Osteocyte (in vitro differentiated cells): ENCODE measurements at regions not wholly inside any gene's neighbourhood (a gene's known extent, or its start where the extent isn't known, plus 50 kb on each side); places are given as distances from the start of the nearest gene placed in this dataset.

Experiments
- DNase-seq: peaks from one replicate; pipeline ENCODE4 v3.0.0; 2021; ENCODE audit warnings: mixed read lengths; ENCODE audit not compliant: unreplicated experiment; ENCODE audit errors: extremely low spot score
- H3K27ac Mint-ChIP-seq: one replicate; pipeline ENCODE4 v1.8.0; 2021; ENCODE audit warnings: mild to moderate bottlenecking, mixed read lengths; ENCODE audit not compliant: unreplicated experiment
- H3K27me3 Mint-ChIP-seq: one replicate; pipeline ENCODE4 v1.8.0; 2021; ENCODE audit warnings: mixed read lengths; ENCODE audit not compliant: unreplicated experiment
- H3K36me3 Mint-ChIP-seq: one replicate; pipeline ENCODE4 v1.8.0; 2021; ENCODE audit warnings: mixed read lengths; ENCODE audit not compliant: unreplicated experiment
- H3K4me1 Mint-ChIP-seq: one replicate; pipeline ENCODE4 v1.8.0; 2021; ENCODE audit warnings: mixed read lengths; ENCODE audit not compliant: unreplicated experiment
- H3K4me3 Mint-ChIP-seq: one replicate; pipeline ENCODE4 v1.8.0; 2021; ENCODE audit warnings: mild to moderate bottlenecking, moderate library complexity, mixed read lengths; ENCODE audit not compliant: unreplicated experiment
- H3K9me3 Mint-ChIP-seq: one replicate; pipeline ENCODE4 v1.8.0; 2021; ENCODE audit warnings: mixed read lengths; ENCODE audit not compliant: unreplicated experiment
- CTCF ChIP-seq: fragments of 200-600 bp; sonication (generic); IDR thresholded peaks from 2 replicates; pipeline ENCODE4 v1.5.0; 2021; ENCODE audit warnings: antibody characterized with exemption, mild to moderate bottlenecking, moderate library complexity

GRCh38 chr16:72301523-72302236 lies 129.7 kb upstream of the PMFBP1 start:
- Mint-ChIP-seq H3K9me3 (peaks cover 5% of the 10 kb centered on the region), H3K4me3 (no peak overlapping the region), H3K36me3 (peaks cover 7% of the 10 kb centered on the region), H3K4me1 (no peaks in the 10 kb centered on the region), H3K27ac (no peak overlapping the region), H3K27me3 (no peaks in the 10 kb centered on the region)
- TF ChIP-seq CTCF = no peak
- DNase-seq = no peak

- no peak for TF ChIP-seq CTCF
- Mint-ChIP-seq H3K27me3 (no peaks in the 10 kb centered on the region), H3K4me3 (no peak overlapping the region), H3K36me3 (peaks cover 3% of the 10 kb centered on the region), H3K27ac (no peak overlapping the region), H3K4me1 (peaks cover under 1% of the 10 kb centered on the region), H3K9me3 (peaks cover 5% of the 10 kb centered on the region)
- DNase-seq = no peak
These were observed 128.9 kb upstream of the PMFBP1 start for GRCh38 chr16:72300892-72301291.

- H3K27ac Mint-ChIP-seq = no peak overlapping the region
- peaks cover 7% of the 10 kb centered on the region for H3K4me1 Mint-ChIP-seq
- H3K36me3 Mint-ChIP-seq = peaks cover 2% of the 10 kb centered on the region
- DNase-seq = no peak
- no peak overlapping the region for H3K4me3 Mint-ChIP-seq
- H3K27me3 Mint-ChIP-seq = no peaks in the 10 kb centered on the region
- no peak for TF ChIP-seq CTCF
- H3K9me3 Mint-ChIP-seq = no peaks in the 10 kb centered on the region
These were observed 127.8 kb upstream of the PMFBP1 start for GRCh38 chr16:72299684-72300243.

GRCh38 chr16:72298961-72299360 lies 127.0 kb upstream of the PMFBP1 start:
- no peaks in the 10 kb centered on the region for H3K36me3 Mint-ChIP-seq
- peaks cover 7% of the 10 kb centered on the region for H3K4me1 Mint-ChIP-seq
- TF ChIP-seq CTCF = no peak
- no peaks in the 10 kb centered on the region for H3K27me3 Mint-ChIP-seq
- peaks cover 3% of the 10 kb centered on the region for H3K9me3 Mint-ChIP-seq
- no peak for DNase-seq
- no peak overlapping the region for H3K4me3 Mint-ChIP-seq
- H3K27ac Mint-ChIP-seq = no peak overlapping the region

GRCh38 chr16:72295914-72296313 lies 124.0 kb upstream of the PMFBP1 start:
- H3K27me3 Mint-ChIP-seq = no peaks in the 10 kb centered on the region
- no peaks in the 10 kb centered on the region for H3K36me3 Mint-ChIP-seq
- H3K27ac Mint-ChIP-seq = peak overlapping the region; percentile 8
- peaks cover 3% of the 10 kb centered on the region for H3K9me3 Mint-ChIP-seq
- peaks cover 24% of the 10 kb centered on the region for H3K4me1 Mint-ChIP-seq
- TF ChIP-seq CTCF = no peak
- no peak for DNase-seq
- no peak overlapping the region for H3K4me3 Mint-ChIP-seq
